ENCODE measurements at regions not wholly inside any gene's neighbourhood (a gene's known extent, or its start where the extent isn't known, plus 50 kb on each side); places are given as distances from the start of the nearest gene placed in this dataset.

GRCh38 chr7:152968514-152968913, 209.0 kb downstream of the ACTR3B start:
- no peak for TF ChIP-seq POLR2AphosphoS5 (IDR thresholded peaks at IDR 0.05)
- no peak for TF ChIP-seq EP300 (IDR thresholded peaks at IDR 0.05; ENCODE audit: low read depth)
